CD14-positive monocyte (primary cell): ENCODE measurements at regions not wholly inside any gene's neighbourhood (a gene's known extent, or its start where the extent isn't known, plus 50 kb on each side); places are given as distances from the start of the nearest gene placed in this dataset.

Experiments
- DNase-seq, 3 donors: peaks; one replicate each; pipeline ENCODE4 v3.0.0-alpha.2; 2011 to 2022
- H2AFZ ChIP-seq: 2 replicates; pipeline ENCODE4 v1.6.0; 2012; ENCODE audit warnings: mild to moderate bottlenecking, low read depth, low read length, inconsistent platforms; ENCODE audit not compliant: insufficient read depth, poor library complexity, severe bottlenecking
- H3K27ac ChIP-seq, 2 donors: 1 replicate in 1 of 2; 2 replicates in 1 of 2; pipeline ENCODE4 v1.5.1; 2012 to 2013; ENCODE audit warnings: low read length in 2 of 2, control low read depth in 1 of 2, inconsistent platforms in 1 of 2, low read depth in 1 of 2, mild to moderate bottlenecking in 1 of 2
- H3K27me3 ChIP-seq, 2 donors: one replicate each; pipeline versions ENCODE4 v1.6.0 to v1.6.1; 2011 to 2013; ENCODE audit warnings: low read length in 2 of 2; ENCODE audit not compliant: control insufficient read depth in 2 of 2, insufficient read depth in 2 of 2
- H3K36me3 ChIP-seq, 2 donors: replicated peaks in 1 of 2; 1 replicate in 1 of 2; 2 replicates in 1 of 2; pipeline versions ENCODE4 v1.5.1 to v1.6.1; 2012 to 2013; ENCODE audit warnings: low read length in 2 of 2, control low read depth in 1 of 2, inconsistent platforms in 1 of 2, mild to moderate bottlenecking in 1 of 2; ENCODE audit not compliant: insufficient read depth in 2 of 2, control insufficient read depth in 1 of 2
- H3K4me1 ChIP-seq, 2 donors: 1 replicate in 1 of 2; 2 replicates in 1 of 2; pipeline versions ENCODE4 v1.5.1 to v1.6.1; 2012 to 2013; ENCODE audit warnings: low read length in 2 of 2, control low read depth in 1 of 2, inconsistent platforms in 1 of 2, mild to moderate bottlenecking in 1 of 2, moderate library complexity in 1 of 2; ENCODE audit not compliant: insufficient read depth in 2 of 2, control insufficient read depth in 1 of 2
- H3K4me2 ChIP-seq: replicated peaks from 2 replicates; pipeline ENCODE3; 2012; ENCODE audit warnings: low read length, moderate library complexity, mild to moderate bottlenecking; ENCODE audit not compliant: poor library complexity, severe bottlenecking; ENCODE audit errors: extremely low read depth
- H3K4me3 ChIP-seq, 3 experiments: fragments of 200-600 bp in 1 of 3; sonication (generic) in 1 of 3; replicated peaks in 1 of 3; 1 replicate in 2 of 3; 2 replicates in 1 of 3; pipeline ENCODE4 v1.5.1; 2011 to 2013; ENCODE audit warnings: low read length in 3 of 3, mild to moderate bottlenecking in 3 of 3, control low read depth in 2 of 3, low read depth in 2 of 3, inconsistent platforms in 1 of 3, moderate library complexity in 1 of 3
- H3K79me2 ChIP-seq: 2 replicates; pipeline ENCODE4 v1.6.0; 2012; ENCODE audit warnings: mild to moderate bottlenecking, control low read depth, inconsistent platforms, low read length, moderate library complexity; ENCODE audit not compliant: insufficient read depth
- H3K9ac ChIP-seq: 2 replicates; pipeline ENCODE4 v1.6.0; 2017; ENCODE audit warnings: low read length, mild to moderate bottlenecking; ENCODE audit not compliant: insufficient read depth, poor library complexity, severe bottlenecking
- H3K9me3 ChIP-seq, 2 donors: replicated peaks in 1 of 2; 1 replicate in 1 of 2; 2 replicates in 1 of 2; pipeline versions ENCODE4 v1.5.1 to v1.6.1; 2012 to 2013; ENCODE audit warnings: low read length in 2 of 2, control low read depth in 1 of 2; ENCODE audit not compliant: control insufficient read depth in 1 of 2, insufficient read depth in 1 of 2
- H4K20me1 ChIP-seq: 2 replicates; pipeline ENCODE4 v1.6.0; 2012; ENCODE audit warnings: mild to moderate bottlenecking, low read length, control low read depth, moderate library complexity; ENCODE audit not compliant: insufficient read depth
- H3K27ac Mint-ChIP-seq, 7 donors: one replicate each; pipeline ENCODE4 v1.8.0; 2020; ENCODE audit warnings: mild to moderate bottlenecking in 7 of 7, mixed read lengths in 7 of 7, moderate library complexity in 6 of 7, inconsistent platforms in 2 of 7
- H3K27me3 Mint-ChIP-seq, 3 donors: one replicate each; pipeline ENCODE4 v1.8.0; 2021 to 2022; ENCODE audit warnings: low read depth in 3 of 3, mild to moderate bottlenecking in 3 of 3, mixed read lengths in 3 of 3, moderate library complexity in 3 of 3, inconsistent platforms in 1 of 3
- H3K36me3 Mint-ChIP-seq, 2 donors: one replicate each; pipeline ENCODE4 v1.8.0; 2020; ENCODE audit warnings: mixed read lengths in 2 of 2, inconsistent platforms in 1 of 2, mild to moderate bottlenecking in 1 of 2
- H3K4me1 Mint-ChIP-seq: one replicate; pipeline ENCODE4 v1.8.0; 2020; ENCODE audit warnings: mild to moderate bottlenecking, mixed read lengths
- H3K4me3 Mint-ChIP-seq, 2 donors: one replicate each; pipeline ENCODE4 v1.8.0; 2020; ENCODE audit warnings: mild to moderate bottlenecking in 2 of 2, mixed read lengths in 2 of 2, moderate library complexity in 1 of 2
- H3K9me3 Mint-ChIP-seq, 7 donors: one replicate each; pipeline ENCODE4 v1.8.0; 2020 to 2022; ENCODE audit warnings: mixed read lengths in 7 of 7, mild to moderate bottlenecking in 6 of 7, moderate library complexity in 6 of 7, inconsistent platforms in 2 of 7
- CTCF ChIP-seq: fragments of 200-600 bp; IDR thresholded peaks from one replicate; pipeline ENCODE4 v1.8.0; 2022; ENCODE audit warnings: antibody characterized with exemption, mild to moderate bottlenecking
- WGBS: methylation state at CpG from one replicate; pipeline ENCODE4 v1.1.5; 2013; ENCODE audit warnings: missing lambda C conversion rate; ENCODE audit not compliant: insufficient coverage; 5-methylcytosine and 5-hydroxymethylcytosine counted together
- intact Hi-C, 2 donors: fragments of 100-400 bp; cut with micrococcal nuclease; formaldehyde crosslinking; loops; one replicate each; pipeline versions ENCODE4 v1.15.0 to v1.15.1; 2023

DNA sequence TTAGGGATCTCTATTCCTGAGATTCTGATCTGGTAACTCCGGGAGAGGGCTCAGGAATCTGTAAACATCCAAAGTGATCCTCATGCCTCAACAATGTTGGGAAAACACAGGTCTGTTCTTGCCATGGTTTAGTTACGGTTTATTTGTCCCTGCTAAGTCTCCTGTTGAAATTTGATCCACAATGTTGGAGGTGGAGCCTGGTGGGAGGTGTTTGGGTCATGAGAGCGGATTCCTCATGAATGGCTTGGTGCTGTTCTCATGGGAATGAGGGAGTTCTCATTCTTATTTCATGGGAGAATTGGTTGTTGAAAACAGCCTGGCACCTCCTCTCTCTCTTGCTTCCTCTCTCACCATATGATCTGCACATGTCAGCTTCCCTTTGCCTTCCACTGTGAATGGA is 608.6 kb upstream of the GOT2 start:
- Histone ChIP-seq H3K27ac (no peak overlapping the region), H3K4me3 (no peak overlapping the region), H4K20me1 (no peaks in the 10 kb centered on the region), H3K36me3 (no peaks in the 10 kb centered on the region), H3K4me1 (no peaks in the 10 kb centered on the region), H3K9me3 (peaks cover 0 to 2% of the 10 kb centered on the region in 2 donors), H3K9ac (no peak overlapping the region), H3K27me3 (no peaks in the 10 kb centered on the region), H3K79me2 (no peaks in the 10 kb centered on the region), H3K4me2 (no peak overlapping the region), H2AFZ (no peak overlapping the region)
- Mint-ChIP-seq H3K27me3 (no peaks in the 10 kb centered on the region), H3K9me3 (peaks cover 0 to 6% (median under 1%) of the 10 kb centered on the region in 7 donors), H3K4me1 (no peaks in the 10 kb centered on the region), H3K4me3 (no peak overlapping the region), H3K27ac (no peak overlapping the region), H3K36me3 (no peaks in the 10 kb centered on the region)
- DNase-seq, result no peak
- TF ChIP-seq CTCF, result no peak
- intact Hi-C loops, result no loop called here
- 94% methylated on average over 2 of the region's 3 CpGs for WGBS

DNA sequence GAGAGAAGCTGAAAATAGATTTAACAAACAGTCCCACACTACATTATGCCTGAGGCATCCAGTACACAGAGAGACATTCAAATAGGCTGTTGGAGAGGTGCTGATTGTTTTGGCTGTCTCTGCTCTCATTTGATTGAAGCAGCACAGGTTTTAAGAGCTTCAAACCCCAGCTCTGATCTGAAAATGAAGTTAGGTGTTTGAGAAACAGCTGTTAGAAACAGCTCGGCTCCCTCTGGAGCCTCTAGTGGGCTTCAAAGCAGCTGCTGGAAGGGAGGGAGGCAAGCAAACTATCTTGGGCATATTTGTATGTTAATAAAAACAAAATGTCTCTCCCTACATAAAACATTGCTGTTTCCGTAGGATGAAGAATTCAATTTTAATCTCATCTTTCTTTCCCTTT is 607.3 kb upstream of the GOT2 start:
- intact Hi-C loops, result no loop called here
- Histone ChIP-seq H3K27me3 (no peaks in the 10 kb centered on the region), H3K4me3 (no peak overlapping the region), H3K79me2 (no peaks in the 10 kb centered on the region), H4K20me1 (no peaks in the 10 kb centered on the region), H3K36me3 (no peaks in the 10 kb centered on the region), H3K9ac (no peak overlapping the region), H3K4me2 (no peak overlapping the region), H2AFZ (no peak overlapping the region), H3K4me1 (no peaks in the 10 kb centered on the region), H3K27ac (no peak overlapping the region), H3K9me3 (no peaks in the 10 kb centered on the region)
- no peaks in the 10 kb centered on the region for H3K36me3 Mint-ChIP-seq
- H3K4me1 Mint-ChIP-seq, result no peaks in the 10 kb centered on the region
- no peak overlapping the region for H3K27ac Mint-ChIP-seq
- DNase-seq, result no peak
- no peak for TF ChIP-seq CTCF
- WGBS, result 100% methylated on average over 1 of the region's 2 CpGs
- H3K4me3 Mint-ChIP-seq, result no peak overlapping the region
- no peaks in the 10 kb centered on the region for H3K27me3 Mint-ChIP-seq
- H3K9me3 Mint-ChIP-seq, result peaks cover 0 to 3% (median 0%) of the 10 kb centered on the region in 7 donors
